ENCODE measurements at regions not wholly inside any gene's neighbourhood (a gene's known extent, or its start where the extent isn't known, plus 50 kb on each side); places are given as distances from the start of the nearest gene placed in this dataset.

DNA sequence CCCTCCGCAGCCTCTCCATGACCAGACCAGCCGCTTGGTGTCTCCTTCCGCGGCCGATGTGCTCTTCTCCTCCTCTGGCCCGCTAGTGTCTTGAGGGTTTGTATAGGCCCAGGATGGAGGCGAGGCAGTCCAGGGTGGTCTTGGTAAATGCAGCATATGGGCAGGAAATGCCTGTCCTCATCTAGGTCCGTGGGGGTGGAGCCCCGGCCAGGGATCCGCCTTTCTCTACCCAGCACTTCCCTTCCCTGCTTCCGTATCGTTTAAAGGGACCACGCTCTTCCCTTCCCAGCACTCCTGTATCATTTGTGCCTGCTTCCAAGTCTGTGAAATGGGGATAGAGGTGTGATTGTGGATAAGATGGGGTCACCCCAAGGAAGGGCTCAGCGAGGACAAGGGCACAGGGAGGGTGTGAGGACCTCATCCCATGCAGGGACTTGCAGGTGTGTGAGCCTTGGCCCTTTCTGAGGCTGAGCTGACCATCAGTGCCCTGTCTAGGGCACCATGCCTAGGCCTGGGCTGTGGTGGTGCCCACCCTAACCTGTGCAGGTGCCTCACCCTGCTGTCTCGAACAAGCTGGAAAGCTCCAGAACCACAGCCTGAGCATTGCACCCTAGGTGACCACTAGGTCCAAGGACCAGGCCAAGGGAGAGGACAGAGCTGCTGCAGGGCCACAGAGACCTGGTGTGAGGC is 326.8 kb upstream of the RTL1 start:
- no peak overlapping the region for H3K4me3 ChIP-seq (ENCODE audit: insufficient read depth, low read depth, low read length)
- H3K18ac ChIP-seq (ENCODE audit: low read depth, low read length) = no peak overlapping the region
- no peak overlapping the region for H3K56ac ChIP-seq (ENCODE audit: extremely low read depth, insufficient read depth, low read length)
- H3K9me1 ChIP-seq (ENCODE audit: insufficient read depth, low read length) = no peaks in the 10 kb centered on the region
- DNase-seq = no peak
- no peak overlapping the region for H3K4me2 ChIP-seq (ENCODE audit: low read depth, low read length)
- H2AFZ ChIP-seq (replicated peaks; ENCODE audit: low read length, poor library complexity) = no peak overlapping the region
- dilution Hi-C loops (cut with HindIII; ENCODE audit: low sequenced_read_pairs, unreplicated experiment) = no loop called here
- no peak overlapping the region for H4K91ac ChIP-seq (ENCODE audit: insufficient read depth, low read depth, low read length)
- ATAC-seq (ENCODE audit: low read depth) = no peak
- WGBS, 2 experiments (ENCODE audit: extremely low coverage in 2 of 2, insufficient read length in 1 of 2) = 83% methylated on average over 1 of the region's 15 CpGs; no CpG with 5 or more reads in 1 of the 2 experiments
- no peak overlapping the region for H2AK9ac ChIP-seq (replicated peaks; ENCODE audit: low read depth, low read length, poor library complexity)
- no peak for TF ChIP-seq USF2 (IDR thresholded peaks at IDR 0.05; ENCODE audit: low read depth, low read length)
- TF ChIP-seq SMC3 (IDR thresholded peaks at IDR 0.05; ENCODE audit: low read depth, low read length) = no peak
- TF ChIP-seq MXI1 (IDR thresholded peaks at IDR 0.05; ENCODE audit: borderline replicate concordance, low read depth, low read length) = no peak
- TF ChIP-seq CEBPB (IDR thresholded peaks at IDR 0.05; ENCODE audit: low read depth, low read length) = no peak
- no peak for TF ChIP-seq FOS (IDR thresholded peaks at IDR 0.05; ENCODE audit: low read depth, low read length)
- no peak for TF ChIP-seq NFE2L2 (IDR thresholded peaks at IDR 0.05; ENCODE audit: low read depth, low read length)
- TF ChIP-seq RAD21 (IDR thresholded peaks at IDR 0.05; ENCODE audit: low read length) = no peak
- TF ChIP-seq CHD1 (IDR thresholded peaks at IDR 0.05; ENCODE audit: low read depth, low read length) = no peak
- in situ Hi-C loops (cut with MboI; ENCODE audit: low sequenced_read_pairs) = loop anchor here (25.0 kb wide), 2 partner anchors 518 to 818 kb away; no protein-coding TSS in a partner anchor
- no peak overlapping the region for H4K5ac ChIP-seq (ENCODE audit: low read depth, low read length)
- no peak overlapping the region for H4K8ac ChIP-seq (ENCODE audit: low read depth in 2 of 2, low read length in 2 of 2)
- no peak overlapping the region; the same call in 1 of the 2 replicates for H3K14ac ChIP-seq (replicated peaks; ENCODE audit: low read depth, low read length)
- peaks cover 3% of the 10 kb centered on the region; the same call in 1 of the 2 replicates for H3K27me3 ChIP-seq (ENCODE audit: control insufficient read depth, insufficient read depth, low read length)
- no peaks in the 10 kb centered on the region for H3K4me1 ChIP-seq (ENCODE audit: control insufficient read depth, insufficient read depth, low read length)
- H3K4ac ChIP-seq (ENCODE audit: low read depth, low read length) = no peak overlapping the region
- no peaks in the 10 kb centered on the region for H3K79me1 ChIP-seq (ENCODE audit: low read depth in 1 of 2, low read length in 2 of 2)
- H2AK5ac ChIP-seq (ENCODE audit: low read depth, low read length) = no peak overlapping the region
- H3K9ac ChIP-seq (ENCODE audit: low read depth, low read length) = no peak overlapping the region
- no peak overlapping the region for H3K23ac ChIP-seq (ENCODE audit: low read depth, low read length)
- H2BK5ac ChIP-seq (ENCODE audit: low read depth, low read length, poor library complexity, severe bottlenecking) = no peak overlapping the region
- H3K27ac ChIP-seq (ENCODE audit: insufficient read depth, low read length) = no peak overlapping the region
- H2BK15ac ChIP-seq (ENCODE audit: low read depth, low read length) = no peak overlapping the region
- no TSS peak for BruUV-seq (replicated peaks)
- H3K9me3 ChIP-seq (ENCODE audit: control insufficient read depth, insufficient read depth, low read length) = no peaks in the 10 kb centered on the region
- ChIA-PET CTCF (no interaction called here), POLR2A (ENCODE audit: unreplicated experiment) (no interaction called here)
- intact Hi-C loops (cut with micrococcal nuclease) = loop anchor here (10.0 kb wide), 3 partner anchors 156 to 846 kb away; no protein-coding TSS in a partner anchor
- H4K20me1 ChIP-seq (ENCODE audit: insufficient read depth, low read length) = no peaks in the 10 kb centered on the region
- H2BK20ac ChIP-seq (ENCODE audit: low read depth, low read length) = no peak overlapping the region
- no peaks in the 10 kb centered on the region for H3K36me3 ChIP-seq (ENCODE audit: control insufficient read depth, insufficient read depth, low read length)
- no peak overlapping the region for H2BK120ac ChIP-seq (ENCODE audit: low read depth, low read length)
